GM12872 (cell line): ENCODE measurements at regions not wholly inside any gene's neighbourhood (a gene's known extent, or its start where the extent isn't known, plus 50 kb on each side); places are given as distances from the start of the nearest gene placed in this dataset.

Source experiments
- CTCF ChIP-seq: IDR thresholded peaks from 3 replicates; pipeline ENCODE4 v1.5.1; 2011; ENCODE audit warnings: low read depth, mild to moderate bottlenecking, low read length, moderate library complexity; ENCODE audit not compliant: insufficient read depth

- no peak for TF ChIP-seq CTCF
Observed at GRCh38 chr6:120804612-120805011, 529.7 kb downstream of the TBC1D32 start.

GRCh38 chr6:120786682-120787081 lies 547.6 kb downstream of the TBC1D32 start:
- no peak for TF ChIP-seq CTCF

- TF ChIP-seq CTCF = no peak
Observed at GRCh38 chr6:120786256-120786655, 548.0 kb downstream of the TBC1D32 start.

GRCh38 chr6:120785459-120786086 lies 548.7 kb downstream of the TBC1D32 start:
- TF ChIP-seq CTCF = no peak

- no peak for TF ChIP-seq CTCF
Observed at GRCh38 chr6:120779441-120779840, 554.8 kb downstream of the TBC1D32 start.

GRCh38 chr6:120775698-120776097 lies 558.6 kb downstream of the TBC1D32 start:
- no peak for TF ChIP-seq CTCF

GRCh38 chr6:120774275-120774674 lies 560.0 kb downstream of the TBC1D32 start:
- TF ChIP-seq CTCF = no peak
